ENCODE measurements at regions not wholly inside any gene's neighbourhood (a gene's known extent, or its start where the extent isn't known, plus 50 kb on each side); places are given as distances from the start of the nearest gene placed in this dataset.

DNA sequence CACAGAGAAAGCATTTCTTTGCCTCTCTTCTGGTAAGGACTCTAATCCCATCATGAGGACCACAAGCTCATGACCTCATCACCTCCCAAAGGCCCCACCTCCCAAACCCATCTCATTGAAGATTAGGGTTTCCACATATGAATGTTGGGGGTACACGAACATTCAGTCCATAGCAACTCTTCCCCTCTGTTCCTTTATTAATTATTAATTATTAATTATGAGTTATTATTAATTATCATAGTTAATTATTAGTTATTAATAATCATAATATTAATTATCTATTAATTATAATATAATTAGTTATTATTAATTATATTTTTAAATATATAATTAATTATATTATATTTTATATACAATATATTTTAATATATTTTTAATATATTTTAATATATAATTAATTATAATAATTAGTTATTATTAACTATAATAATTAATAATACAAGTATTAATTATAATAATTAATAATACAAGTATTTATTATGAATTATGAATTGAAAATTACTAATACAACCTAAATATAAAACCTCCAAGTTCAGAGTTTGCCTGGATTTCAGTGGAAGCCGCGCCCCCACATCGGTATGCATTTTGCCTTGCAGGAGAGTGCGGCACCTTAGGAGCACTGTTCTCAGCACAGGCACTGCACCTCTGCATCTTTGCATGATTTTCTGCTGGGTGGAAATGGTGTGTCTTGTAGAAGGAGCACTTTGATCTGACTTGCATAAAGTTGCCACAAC is 128.0 kb upstream of the FGF3 start:
- peaks cover 3% of the 10 kb centered on the region for H3K9me3 Mint-ChIP-seq (ENCODE audit: unreplicated experiment)
- H3K27me3 Mint-ChIP-seq (ENCODE audit: unreplicated experiment), result peaks cover 5% of the 10 kb centered on the region
- TF ChIP-seq, protein P1, sequence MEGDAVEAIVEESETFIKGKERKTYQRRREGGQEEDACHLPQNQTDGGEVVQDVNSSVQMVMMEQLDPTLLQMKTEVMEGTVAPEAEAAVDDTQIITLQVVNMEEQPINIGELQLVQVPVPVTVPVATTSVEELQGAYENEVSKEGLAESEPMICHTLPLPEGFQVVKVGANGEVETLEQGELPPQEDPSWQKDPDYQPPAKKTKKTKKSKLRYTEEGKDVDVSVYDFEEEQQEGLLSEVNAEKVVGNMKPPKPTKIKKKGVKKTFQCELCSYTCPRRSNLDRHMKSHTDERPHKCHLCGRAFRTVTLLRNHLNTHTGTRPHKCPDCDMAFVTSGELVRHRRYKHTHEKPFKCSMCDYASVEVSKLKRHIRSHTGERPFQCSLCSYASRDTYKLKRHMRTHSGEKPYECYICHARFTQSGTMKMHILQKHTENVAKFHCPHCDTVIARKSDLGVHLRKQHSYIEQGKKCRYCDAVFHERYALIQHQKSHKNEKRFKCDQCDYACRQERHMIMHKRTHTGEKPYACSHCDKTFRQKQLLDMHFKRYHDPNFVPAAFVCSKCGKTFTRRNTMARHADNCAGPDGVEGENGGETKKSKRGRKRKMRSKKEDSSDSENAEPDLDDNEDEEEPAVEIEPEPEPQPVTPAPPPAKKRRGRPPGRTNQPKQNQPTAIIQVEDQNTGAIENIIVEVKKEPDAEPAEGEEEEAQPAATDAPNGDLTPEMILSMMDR (IDR thresholded peaks at IDR 0.05; ENCODE audit: unreplicated experiment), result no peak
- H3K4me1 Mint-ChIP-seq (ENCODE audit: unreplicated experiment), result no peaks in the 10 kb centered on the region
- no peak overlapping the region for H3K4me3 Mint-ChIP-seq (ENCODE audit: unreplicated experiment)
- H3K27ac Mint-ChIP-seq (ENCODE audit: unreplicated experiment), result no peak overlapping the region
- no peak for DNase-seq (ENCODE audit: low spot score)
- peaks cover 4% of the 10 kb centered on the region for H3K36me3 Mint-ChIP-seq (ENCODE audit: low read depth, unreplicated experiment)

DNA sequence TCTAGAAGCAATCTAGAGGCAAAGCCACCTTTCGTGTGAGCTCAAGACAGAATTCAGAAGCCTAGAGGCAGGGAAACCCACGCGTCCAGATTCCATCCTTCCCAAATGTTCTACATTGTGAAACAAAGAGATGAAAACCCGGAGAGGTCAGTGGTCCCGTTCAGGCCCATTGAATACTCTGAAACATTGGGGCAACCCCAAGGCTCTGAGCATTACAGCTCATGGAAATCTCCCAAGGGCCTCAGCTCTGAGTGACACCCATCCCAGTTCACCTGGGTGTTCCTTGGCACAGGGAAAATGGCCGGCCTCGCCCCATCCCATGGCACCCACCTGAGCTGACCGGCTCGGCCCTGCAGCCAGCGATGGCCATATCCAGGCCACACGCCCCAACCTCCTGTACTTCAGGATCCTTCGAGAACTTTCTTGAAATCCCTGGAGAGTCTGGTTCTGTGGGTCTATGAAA is 128.6 kb upstream of the FGF3 start:
- Mint-ChIP-seq H3K36me3 (ENCODE audit: low read depth, unreplicated experiment) (peaks cover 4% of the 10 kb centered on the region), H3K27ac (ENCODE audit: unreplicated experiment) (no peak overlapping the region), H3K9me3 (ENCODE audit: unreplicated experiment) (peaks cover 3% of the 10 kb centered on the region), H3K4me3 (ENCODE audit: unreplicated experiment) (no peak overlapping the region), H3K4me1 (ENCODE audit: unreplicated experiment) (no peaks in the 10 kb centered on the region), H3K27me3 (ENCODE audit: unreplicated experiment) (peaks cover 8% of the 10 kb centered on the region)
- TF ChIP-seq, protein P1 (IDR thresholded peaks at IDR 0.05; ENCODE audit: unreplicated experiment), result no peak
- no peak for DNase-seq (ENCODE audit: low spot score)

DNA sequence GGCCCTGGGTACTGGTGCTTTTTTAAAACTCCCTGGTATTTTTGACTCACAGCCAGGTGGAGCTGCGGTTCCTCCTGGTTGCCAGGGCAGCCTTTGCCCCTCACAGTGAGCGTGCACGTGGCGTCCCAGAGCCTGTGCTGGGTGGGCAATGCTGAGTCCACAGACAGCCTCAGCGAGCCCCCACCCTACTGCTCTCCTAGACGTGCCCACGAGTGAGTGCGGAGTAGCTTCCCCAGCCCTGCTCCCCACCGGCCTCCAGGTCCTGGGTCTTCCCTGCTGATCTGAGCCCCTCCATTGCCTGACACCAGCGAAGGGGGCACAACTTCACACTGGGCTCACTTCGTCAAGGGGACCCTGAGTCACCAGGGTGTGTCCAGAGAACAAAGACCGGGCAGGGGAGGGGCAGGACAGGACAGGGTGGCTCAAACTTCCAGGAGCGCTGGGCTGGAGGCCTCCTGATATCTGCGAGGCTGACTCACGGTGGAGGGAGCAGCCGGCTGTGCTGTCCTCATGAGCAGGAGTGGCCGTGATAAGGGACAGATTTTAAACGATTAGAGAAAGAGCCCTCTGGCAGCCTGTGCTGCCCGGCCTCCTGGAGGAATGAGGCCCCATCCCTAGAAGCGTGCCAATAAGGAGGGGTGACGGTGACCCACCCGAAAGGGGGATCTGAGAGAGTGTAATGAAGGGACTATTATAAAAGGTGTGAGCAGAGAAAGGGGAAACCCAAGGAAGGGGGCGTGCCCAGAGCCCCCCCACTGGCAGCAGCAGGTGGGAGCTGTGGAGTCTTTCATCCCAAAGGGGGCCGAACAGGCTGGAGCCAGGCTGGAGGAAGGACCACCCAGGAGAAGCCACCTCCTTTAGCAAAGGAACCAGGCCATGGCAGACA is 129.3 kb upstream of the FGF3 start:
- no peak for DNase-seq (ENCODE audit: low spot score)

DNA sequence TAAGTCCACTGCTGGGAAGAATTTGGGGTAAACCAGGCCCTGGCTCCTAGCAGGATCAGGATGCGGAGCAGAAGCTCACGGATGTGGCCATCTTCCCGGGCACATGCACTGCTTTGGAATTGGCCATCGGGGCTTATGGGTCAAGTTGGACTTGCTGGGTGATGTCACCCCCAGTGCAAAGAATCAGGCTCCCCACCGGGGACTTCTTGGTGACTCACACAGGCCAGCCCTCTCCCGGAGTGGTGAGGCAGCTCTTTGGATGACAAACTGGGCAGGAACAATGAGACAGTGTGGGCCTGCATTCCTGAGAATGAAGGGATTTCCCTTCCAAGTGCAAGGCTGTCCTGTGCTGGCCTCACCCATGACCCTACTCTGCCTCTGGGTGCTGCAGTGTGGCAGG is 128.8 kb upstream of the ANO1 start:
- H3K4me3 Mint-ChIP-seq (ENCODE audit: unreplicated experiment), result no peak overlapping the region
- DNase-seq (ENCODE audit: low spot score), result no peak

More for the DNA sequence above, 129.3 kb upstream of the FGF3 start:
- TF ChIP-seq, protein P1 (IDR thresholded peaks at IDR 0.05; ENCODE audit: unreplicated experiment), result no peak
- Mint-ChIP-seq H3K27ac (ENCODE audit: unreplicated experiment) (no peak overlapping the region), H3K4me1 (ENCODE audit: unreplicated experiment) (no peaks in the 10 kb centered on the region), H3K4me3 (ENCODE audit: unreplicated experiment) (no peak overlapping the region), H3K9me3 (ENCODE audit: unreplicated experiment) (peaks cover 3% of the 10 kb centered on the region), H3K27me3 (ENCODE audit: unreplicated experiment) (peaks cover 9% of the 10 kb centered on the region), H3K36me3 (ENCODE audit: low read depth, unreplicated experiment) (peaks cover 4% of the 10 kb centered on the region)

More for the DNA sequence above, 128.8 kb upstream of the ANO1 start:
- peaks cover 4% of the 10 kb centered on the region for H3K36me3 Mint-ChIP-seq (ENCODE audit: low read depth, unreplicated experiment)
- H3K4me1 Mint-ChIP-seq (ENCODE audit: unreplicated experiment), result no peaks in the 10 kb centered on the region
- H3K27me3 Mint-ChIP-seq (ENCODE audit: unreplicated experiment), result peaks cover 11% of the 10 kb centered on the region
- no peak overlapping the region for H3K27ac Mint-ChIP-seq (ENCODE audit: unreplicated experiment)
- H3K9me3 Mint-ChIP-seq (ENCODE audit: unreplicated experiment), result peaks cover 3% of the 10 kb centered on the region
- TF ChIP-seq, protein P1 (IDR thresholded peaks at IDR 0.05; ENCODE audit: unreplicated experiment), result no peak
